Muscle of arm (tissue), 1 donor: ENCODE measurements at regions not wholly inside any gene's neighbourhood (a gene's known extent, or its start where the extent isn't known, plus 50 kb on each side); places are given as distances from the start of the nearest gene placed in this dataset.

Source experiments
- DNase-seq: peaks from one replicate; pipeline ENCODE4 v3.0.0-alpha.2; 2013

DNA sequence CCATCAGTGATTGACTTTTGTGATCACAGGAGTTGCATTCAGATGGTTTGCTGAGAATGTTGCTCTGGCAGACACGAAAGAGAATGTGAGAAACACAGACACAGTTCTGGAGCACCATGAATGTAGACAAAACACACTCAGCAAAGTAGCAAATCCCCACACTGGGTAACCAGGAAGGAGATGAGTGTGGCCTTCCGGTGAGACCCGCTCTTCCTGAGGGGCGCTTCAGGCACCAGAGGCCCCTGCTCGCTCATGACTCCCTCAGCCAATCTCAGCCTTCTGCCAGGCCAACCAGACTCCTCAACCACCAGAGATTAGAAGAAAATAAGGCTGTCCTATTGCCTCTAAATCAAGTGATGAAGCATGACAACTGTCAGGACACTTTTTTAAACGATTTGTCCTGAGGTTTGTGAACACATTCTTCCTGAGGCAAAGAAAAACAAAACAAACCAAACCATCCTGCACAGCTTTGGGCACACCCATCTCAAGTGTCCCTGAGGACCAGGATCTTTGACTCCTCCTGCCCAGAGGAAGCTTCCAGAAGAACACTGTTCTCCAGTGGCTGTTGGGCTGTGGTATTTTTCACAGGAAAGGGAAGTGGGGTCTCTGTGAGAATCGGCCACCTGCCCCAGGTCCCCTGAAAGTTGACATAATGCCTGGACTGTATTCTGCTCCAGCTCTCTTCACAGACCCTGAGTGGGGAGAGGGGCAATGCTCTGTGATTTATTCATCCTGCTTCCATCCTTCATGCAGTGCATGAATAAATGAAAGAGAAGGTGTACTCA, 152.8 kb downstream of the BCL11A start:
- DNase-seq, result no peak

DNA sequence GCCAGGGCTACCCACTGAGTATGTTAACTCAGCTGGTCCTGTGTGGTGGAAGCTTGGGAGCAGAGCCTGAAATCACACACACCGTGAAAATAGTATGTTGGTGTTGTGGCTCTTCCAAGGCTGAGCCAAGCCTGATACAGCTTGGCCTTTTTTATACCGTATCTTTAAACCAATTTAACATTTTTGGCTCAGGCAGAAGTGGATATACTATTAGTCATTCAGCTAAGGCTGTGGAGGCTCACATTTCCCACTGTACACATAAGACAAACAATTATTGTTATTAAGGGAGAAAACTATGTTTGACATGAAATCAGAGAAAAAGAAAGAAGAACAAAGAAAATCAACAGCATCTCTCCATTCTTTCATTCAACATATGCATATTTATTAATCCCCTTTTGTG, 159.0 kb downstream of the BCL11A start:
- no peak for DNase-seq

DNA sequence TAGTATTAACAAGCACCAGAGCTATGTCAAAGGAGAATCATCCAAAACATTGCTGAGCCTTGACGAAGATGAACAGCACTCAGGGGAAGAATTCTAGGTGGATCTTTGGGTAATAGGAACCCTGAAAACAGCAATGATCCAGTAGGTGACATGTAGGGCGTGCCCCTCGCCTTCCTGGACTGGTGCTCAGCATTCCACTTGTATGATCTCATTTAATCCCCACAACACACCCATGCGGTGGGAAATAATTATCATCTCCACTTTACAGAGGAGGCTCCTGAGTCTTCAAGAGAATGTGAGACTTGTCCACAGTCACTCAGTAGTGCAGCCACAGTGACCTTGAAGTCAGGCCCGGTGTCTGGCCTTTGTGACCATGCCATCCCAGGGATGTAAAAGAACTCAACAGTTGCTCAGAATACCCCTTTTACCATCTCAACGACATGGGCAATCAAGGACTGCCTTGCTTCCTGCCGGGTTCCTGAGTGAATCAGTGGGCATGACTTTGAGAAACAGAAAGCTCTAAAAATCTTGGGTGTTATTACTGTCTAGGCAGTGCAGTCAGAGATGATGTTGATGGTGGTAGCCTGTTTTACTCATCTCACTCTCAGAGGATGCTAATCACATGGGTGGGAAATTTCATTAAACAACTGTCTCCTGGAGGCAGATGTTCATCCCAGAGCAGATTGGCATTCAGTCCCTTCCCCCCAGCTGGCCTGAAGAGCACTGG, 161.6 kb downstream of the BCL11A start:
- DNase-seq, result no peak

DNA sequence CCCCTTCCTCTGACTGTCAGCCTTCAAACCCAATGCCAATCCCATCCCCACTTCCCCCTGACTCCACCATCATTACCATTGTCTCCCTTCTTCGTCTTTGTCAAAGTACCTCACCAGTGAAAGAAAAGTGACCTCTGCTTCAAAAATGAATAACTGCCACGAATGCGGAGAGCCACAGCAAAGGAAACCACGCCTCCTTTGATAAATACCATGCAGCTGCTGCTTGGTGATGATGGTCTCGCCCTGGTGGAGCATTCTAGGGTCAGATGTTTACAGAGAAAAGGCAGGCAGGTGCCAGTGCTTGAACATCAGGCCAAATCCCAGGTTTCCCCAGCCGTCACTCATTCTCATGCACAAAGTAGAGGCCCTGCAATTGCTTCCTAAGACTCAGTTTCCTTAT, 162.2 kb downstream of the BCL11A start:
- no peak for DNase-seq

DNA sequence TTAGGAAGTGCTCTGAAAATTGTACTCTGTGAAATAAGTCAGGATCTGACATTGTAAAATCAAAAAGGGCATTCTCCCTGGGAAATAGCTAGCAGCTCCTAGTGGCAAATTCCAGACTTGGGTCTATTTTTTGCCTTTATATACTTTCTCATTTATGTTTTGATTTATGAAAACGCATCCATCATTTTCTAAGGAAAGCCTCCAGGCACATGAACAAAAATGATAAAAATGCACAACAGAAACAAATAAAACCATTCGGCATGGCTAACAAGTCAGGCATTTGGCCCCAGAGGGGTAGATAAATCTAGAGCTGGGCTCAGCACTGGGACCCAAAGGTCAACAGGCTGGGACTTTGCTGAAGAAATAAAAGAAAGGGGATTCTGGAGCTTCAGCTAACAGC, 167.0 kb downstream of the BCL11A start:
- DNase-seq, result no peak

DNA sequence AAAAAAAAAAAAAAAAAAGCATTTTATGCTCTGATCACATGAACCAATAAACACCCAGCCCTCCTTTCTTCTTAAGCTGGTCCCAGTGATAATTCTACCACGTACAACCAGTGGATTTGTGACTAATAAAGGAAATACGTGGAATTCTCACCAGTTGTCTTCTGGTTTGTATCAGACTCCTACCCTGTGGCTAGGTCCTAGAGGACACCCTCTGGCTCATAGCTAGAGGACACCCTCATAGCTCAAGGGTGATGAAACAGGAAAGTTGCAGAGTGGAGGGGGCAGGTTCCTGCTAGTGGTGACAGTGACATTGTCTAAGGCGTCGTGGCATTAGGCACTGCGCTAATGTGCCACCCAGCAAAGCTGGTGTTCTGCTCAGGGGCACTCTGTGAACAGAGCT, 167.8 kb downstream of the BCL11A start:
- DNase-seq, result no peak

DNA sequence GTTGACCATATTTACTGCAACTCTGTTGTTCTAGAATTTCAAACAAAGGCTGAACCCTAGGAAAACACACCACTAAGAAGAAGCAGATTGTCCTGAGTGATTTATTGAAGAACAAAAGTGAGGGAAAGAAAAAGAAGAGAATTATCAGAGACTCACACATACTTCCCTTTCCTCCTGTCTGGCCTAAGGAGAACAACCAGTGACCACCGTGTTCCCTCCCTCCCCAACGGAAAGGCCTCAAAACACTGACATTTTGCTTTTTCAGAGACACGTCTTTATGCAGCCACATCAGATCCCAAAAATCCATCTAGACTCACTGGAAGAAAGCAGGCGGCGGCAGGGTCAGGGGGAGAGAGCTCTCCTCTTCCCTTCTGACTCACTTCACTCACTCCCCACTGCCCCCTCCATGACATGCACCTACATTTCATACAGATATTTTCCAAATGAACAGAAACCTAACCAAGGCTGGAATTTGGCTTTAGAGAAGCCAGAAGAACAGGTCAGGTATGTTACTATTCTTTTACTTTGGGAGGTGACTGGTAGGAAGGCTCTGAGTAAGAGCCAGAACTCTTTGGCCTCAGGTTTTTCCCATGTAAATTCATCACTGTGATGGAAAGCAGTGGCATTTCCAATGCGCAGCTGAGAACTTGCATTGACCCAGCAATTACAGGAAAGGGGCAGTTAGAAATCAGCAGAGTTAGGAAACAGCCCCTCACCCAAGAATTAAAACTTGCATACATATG, 169.9 kb downstream of the BCL11A start:
- no peak for DNase-seq

DNA sequence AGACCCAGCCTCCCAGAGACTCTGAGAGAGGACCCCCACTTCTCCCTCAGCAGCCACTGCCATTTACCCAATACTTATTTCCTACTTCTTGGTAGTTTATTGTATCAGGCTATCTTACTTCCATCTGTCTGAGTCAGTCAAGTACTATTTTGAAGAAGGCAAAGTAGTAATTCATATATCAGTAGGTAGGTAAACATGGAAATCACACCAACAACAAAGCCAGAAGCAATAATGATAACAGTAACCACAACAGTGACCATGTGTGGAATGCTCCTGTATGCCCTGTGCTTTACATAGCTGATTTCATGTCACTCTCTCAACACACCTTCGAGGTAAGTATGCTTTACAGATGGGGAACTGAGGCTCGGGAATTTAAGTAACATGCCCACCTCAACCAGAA, 173.0 kb downstream of the BCL11A start:
- no peak for DNase-seq

DNA sequence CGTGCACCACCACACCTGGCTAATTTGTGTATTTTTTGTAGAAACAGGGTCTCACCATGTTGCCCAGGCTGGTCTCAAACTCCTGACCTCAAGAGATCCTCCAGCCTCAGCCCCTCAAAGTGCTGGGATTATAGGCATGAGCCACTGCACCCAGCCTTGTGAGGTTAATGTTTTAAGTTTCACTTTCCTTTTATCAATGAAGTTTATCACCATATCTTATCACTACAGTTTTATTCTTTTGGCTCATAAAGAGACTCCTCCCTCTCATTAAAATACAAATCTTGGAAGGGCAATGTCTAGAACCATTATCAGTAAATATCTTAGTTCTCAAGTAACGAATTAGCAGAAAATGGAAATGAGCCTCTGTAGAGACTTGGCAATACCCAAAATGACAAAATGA, 173.8 kb downstream of the BCL11A start:
- no peak for DNase-seq

DNA sequence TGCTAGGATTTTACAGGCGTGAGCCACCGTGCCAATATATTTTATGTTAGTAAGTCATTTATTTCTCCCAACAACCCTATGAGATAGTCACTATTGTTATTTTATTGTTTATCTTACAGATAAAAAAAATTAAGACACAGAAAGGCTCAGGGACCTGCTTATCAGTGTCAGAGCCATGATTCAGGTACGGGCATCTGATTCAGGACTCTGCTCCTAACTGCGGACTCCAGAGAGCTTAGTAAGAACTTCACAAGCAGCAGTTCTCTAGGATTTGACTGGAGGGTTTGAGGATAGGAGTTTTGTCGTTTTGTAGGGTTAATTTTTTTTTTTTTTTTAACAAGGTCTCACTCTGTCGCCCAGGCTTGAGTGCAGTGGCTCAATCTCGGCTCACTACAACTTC, 174.2 kb downstream of the BCL11A start:
- DNase-seq, result no peak

DNA sequence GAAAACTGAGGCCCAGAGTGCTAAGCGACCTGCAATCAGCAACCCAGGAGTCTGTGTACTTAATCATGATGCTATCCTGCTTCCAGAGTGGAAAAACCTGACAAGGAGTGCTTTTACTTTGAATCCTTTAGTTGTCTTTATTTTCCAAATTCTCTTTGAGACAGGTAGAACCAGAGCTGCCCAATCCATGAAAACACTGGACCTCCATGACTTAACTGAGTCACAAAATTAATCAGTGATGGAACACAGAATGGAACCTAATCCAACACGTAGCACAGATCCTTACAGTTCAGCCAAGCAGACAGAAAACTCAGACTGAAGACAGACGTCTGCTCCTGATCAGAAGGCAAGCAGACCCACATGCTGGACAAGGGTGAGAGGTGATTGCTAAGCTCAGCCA, 175.6 kb downstream of the BCL11A start:
- DNase-seq, result no peak

DNA sequence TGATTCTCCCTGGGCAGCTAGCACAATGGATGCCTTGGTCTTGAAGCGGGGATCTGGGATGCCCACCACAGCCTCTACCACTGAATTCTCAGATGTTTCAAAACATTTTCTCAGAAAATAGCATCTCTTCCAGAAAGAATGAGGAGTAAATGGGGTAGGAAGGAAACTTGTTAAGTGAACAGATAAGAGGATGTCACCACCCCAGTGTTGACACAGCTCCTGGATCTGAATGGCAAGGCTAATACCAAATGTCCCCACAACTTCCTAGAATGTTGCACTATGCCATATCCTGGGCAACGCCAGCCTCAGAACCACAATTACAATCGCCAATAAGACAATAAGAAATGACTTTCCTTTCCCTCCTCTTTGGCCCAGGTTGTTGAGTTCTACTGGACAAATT, 177.2 kb downstream of the BCL11A start:
- no peak for DNase-seq

DNA sequence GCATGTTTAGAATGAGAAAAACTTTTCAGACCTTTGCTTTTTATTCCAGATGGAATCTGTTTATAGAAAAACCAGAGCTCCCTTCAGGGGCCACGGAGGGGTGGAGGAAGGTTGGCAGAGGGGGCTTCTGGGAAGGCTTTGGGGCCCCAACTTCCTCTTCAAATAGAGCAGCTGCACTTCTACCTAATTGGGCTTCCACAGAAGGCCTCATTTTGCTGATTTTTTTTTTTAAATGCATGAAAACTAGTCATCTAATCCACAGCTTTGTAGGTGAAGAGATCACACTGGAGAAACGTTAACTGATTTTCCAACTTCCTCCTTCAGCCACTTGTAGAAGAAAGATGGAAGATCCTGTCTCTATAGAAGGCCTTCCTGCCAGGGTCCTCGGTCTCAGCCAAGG, 181.8 kb downstream of the BCL11A start:
- DNase-seq, result no peak

DNA sequence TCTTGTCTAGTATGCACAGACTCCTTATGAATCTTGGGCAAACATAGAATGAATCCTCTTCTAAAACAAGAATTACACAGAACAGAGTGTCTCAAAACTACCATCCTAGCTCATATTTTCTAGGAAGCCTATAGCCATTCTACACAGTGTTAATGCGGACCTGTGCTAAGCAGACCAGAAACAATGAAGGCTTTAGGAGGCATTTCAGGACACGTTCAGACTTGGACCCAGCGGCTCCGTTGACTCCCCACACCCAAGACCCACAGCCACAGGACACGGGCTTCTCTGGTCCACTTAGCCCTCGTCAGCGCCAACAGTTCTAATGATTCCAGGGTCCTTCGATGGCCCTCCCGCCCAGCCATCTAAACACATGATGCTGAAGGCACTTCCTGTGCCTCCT, 182.2 kb downstream of the BCL11A start:
- no peak for DNase-seq

DNA sequence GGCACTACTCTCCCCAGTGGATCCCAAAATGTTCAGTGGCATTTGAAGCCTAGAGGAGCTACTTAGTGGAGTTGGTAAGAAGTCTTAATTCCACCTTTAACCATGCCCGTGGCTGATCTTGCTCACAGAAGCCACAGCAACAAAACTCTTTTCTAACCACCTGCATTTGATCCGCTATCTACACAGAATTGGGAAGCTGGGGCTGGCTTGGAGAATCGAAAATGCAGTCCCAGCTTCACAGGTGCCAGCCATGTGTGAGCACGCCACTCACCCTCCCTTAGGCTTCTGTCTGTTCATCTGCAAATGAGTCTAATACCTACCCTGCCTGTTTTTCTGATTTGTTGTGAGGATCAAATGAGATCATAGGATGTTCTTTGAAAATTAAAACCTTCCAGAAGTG, 182.6 kb downstream of the BCL11A start:
- DNase-seq, result no peak

DNA sequence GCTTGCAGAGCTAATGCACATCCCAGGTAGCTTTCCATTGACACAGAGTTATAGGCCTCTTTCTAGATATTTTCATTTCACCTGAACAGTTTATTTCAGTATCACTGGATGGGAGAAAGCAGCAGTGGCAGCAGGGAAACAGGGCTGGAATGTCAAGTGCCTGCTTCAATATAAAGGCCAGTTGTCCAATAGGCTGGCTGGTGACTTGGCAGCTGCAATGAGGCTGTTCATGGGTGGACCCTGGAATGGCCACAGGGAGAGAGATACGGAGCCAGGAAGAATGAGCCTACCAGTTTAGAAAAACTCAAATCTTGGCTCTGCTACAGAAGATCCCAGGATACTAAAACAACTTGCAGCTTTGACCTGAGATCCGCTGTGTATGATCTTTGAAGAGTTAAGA, 185.0 kb downstream of the BCL11A start:
- no peak for DNase-seq

DNA sequence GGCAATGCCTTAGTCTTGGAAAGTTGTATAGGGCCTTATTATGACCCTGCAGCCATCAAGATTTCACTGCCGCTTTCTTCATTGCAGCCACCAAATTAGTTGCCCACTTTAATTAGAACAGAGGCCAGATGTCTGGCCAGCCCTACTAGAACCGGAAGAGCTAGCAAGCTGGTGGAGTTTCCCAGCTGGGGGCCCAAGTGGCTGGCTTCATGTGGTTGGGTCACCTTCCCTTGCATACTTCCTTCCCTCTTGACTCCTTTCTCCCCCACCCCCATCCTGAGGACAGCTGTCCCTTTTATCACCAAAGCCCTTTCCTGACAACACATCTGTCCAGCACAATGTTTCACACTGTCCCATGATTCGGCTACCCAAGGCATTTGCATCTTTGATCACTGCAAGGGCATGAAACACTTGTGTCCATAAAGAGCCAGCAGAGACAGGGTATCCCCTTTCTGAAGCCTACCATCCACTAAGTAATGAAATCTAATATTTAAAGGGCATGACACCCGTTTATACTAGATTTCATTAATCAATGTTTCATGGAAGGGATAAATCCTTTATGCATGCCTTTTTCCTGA, 187.2 kb downstream of the BCL11A start:
- DNase-seq, result peak; percentile 13

DNA sequence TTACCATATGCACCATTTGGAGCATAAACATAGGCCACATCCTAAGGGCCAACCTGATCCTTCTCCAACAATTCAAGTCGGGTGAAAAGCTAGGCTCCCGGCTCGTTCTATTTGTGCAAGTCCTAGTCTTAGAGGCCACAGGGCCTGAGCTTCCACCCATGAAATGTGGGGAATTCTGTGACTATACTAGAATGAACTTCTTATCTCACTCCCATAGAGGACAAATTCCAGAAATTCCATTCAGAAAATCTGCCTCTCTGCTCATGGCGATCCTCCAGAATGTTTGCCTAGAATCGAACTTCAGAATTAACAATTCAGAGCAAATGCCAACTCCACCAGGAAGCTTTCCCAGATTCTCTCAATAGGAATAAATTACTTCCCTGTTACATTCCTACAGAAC, 187.9 kb downstream of the BCL11A start:
- DNase-seq, result no peak

DNA sequence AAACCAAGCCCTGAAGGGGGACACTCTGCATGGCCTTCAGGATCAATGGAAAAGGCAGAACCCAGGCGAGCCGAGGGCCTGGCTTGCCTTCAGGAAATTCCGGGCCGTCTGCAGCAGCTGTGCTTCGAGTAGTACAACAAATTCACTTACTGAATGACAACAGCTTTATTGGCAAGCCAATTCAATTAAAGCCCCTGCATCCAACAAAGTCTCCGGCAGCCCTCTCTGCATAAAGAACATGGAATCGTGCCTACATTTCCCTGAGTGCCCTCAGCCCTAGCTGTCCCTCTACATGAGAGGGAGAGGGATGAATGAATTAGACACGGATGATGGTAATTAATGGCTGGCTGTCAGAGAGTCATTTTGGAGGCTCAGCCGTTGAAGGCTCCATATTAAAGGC, 189.0 kb downstream of the BCL11A start:
- peak; percentile 17 for DNase-seq

DNA sequence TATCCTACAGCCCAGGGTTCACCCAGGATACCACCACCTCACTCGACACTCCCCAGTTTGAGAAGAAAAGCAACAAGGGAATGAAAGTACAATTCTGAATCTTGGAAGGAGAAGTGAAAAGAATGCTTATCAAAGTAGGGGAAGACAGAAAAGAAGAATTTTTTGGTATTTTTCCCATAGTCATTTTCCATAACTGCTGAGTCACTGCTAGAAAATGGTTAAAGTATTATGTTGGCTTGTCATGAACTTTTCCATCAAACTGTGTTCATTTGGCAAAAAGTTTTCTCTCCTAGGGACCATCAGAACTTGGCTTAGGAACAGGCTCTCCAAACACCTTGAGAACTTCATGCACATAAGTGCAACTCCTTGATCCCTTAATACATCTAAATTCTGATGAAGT, 192.0 kb downstream of the BCL11A start:
- no peak for DNase-seq

DNA sequence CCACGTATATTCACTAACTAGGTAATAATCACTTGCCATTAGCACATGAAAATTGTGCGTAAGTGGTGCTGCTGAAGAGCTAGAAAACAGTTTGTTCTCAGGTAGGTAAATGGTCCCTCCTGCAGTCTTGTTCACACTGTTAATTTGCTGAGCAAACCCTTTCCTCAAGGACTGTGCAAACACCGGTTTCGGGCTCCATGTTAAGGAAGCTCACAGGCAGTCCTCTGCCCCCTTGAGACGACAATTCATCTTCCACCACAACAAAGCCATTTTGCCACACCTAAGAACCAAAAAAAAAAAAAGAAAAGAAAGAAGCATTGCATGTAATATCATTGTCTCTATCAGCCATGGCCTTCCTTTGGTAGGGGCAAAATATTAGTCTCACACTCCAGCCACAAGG, 193.9 kb downstream of the BCL11A start:
- DNase-seq, result no peak

DNA sequence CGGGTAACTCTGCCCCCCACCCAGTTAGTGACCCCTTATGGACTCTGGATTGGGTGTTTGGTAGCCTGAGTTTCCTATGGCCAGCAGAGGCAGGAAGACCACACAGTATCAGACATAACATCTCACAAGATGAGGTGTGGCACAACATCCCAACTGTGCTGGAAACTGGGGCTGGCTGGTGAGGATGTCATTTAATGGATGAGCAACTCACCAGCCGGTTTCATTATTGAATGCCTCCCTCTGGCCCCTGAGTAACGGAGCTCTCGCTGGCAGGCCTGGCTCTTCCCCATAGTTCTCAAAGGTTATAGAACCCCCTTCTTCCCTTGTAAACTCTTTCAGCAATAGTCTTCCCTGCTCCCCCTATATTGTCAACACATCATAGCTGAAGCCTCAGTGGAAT, 195.0 kb downstream of the BCL11A start:
- no peak for DNase-seq

DNA sequence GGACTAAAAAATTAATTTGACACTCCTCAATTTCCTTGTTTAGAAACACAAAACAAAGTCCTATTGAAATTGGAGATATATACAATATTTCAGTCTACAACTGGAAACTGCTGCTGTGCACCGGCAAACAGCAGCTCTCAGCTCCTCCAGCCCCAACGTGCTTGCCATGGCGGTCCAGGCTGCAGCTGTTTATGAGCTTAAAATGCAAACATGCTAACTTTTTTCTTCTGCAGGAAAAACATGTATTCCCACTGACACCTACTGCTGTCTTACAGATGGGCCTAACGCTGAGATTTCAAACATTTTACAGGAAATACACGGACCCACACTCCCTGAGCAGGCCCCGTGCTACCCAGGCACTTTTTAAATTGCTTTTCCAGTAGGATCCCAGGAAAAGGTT, 195.5 kb downstream of the BCL11A start:
- DNase-seq, result no peak
